Pancreas (tissue), 10 donors: ENCODE measurements at regions not wholly inside any gene's neighbourhood (a gene's known extent, or its start where the extent isn't known, plus 50 kb on each side); places are given as distances from the start of the nearest gene placed in this dataset.
"Not testable (repeated sequence)": the region's sequence is repeated elsewhere in the genome, so short reads cannot be mapped to it uniquely, and the experiment has no call there.

Experiments used
- ATAC-seq, 4 donors: fragments of 200-7000 bp; cut with Tn5 transposase; one replicate each; pipeline versions ENCODE4 v1.8.0 to v1.9.1; 2020; ENCODE audit warnings: mild to moderate bottlenecking in 4 of 4, moderate library complexity in 4 of 4
- DNase-seq, 6 donors: peaks; one replicate each; pipeline ENCODE4 v3.0.0-alpha.2; 2020
- FAIRE-seq: peaks from 2 replicates; lab custom pipeline; 2012; peaks lifted over from hg19 to GRCh38; lab: Jason Lieb, UNC
- H3K27ac ChIP-seq, 4 donors: fragments of 200-600 bp; sonication (generic); 1 replicate in 3 of 4; 2 replicates in 1 of 4; pipeline versions ENCODE4 v1.5.0 to v1.8.0; 2020
- H3K27me3 ChIP-seq, 4 donors: fragments of 200-600 bp; one replicate each; pipeline ENCODE4 v1.8.0; 2021
- H3K36me3 ChIP-seq, 3 donors: fragments of 200-600 bp; sonication (generic) in 1 of 3; one replicate each; pipeline versions ENCODE4 v1.5.0 to v1.8.0; 2020 to 2021
- H3K4me1 ChIP-seq, 3 donors: fragments of 200-600 bp; one replicate each; pipeline ENCODE4 v1.8.0; 2021
- H3K4me3 ChIP-seq, 4 donors: fragments of 200-600 bp; sonication (generic) in 2 of 4; one replicate each; pipeline versions ENCODE4 v1.5.0 to v1.8.0; 2020 to 2021
- H3K9me3 ChIP-seq, 4 donors: fragments of 200-600 bp; one replicate each; pipeline ENCODE4 v1.8.0; 2021
- CTCF ChIP-seq, 4 donors: fragments of 200-600 bp; sonication (generic) in 3 of 4; IDR thresholded peaks; one replicate each; pipeline versions ENCODE4 v1.5.0 to v1.8.0; 2021; ENCODE audit warnings: antibody characterized with exemption in 4 of 4
- WGBS, 2 donors: extraction: QIAGEN DNeasy Blood & Tissue Kit; methylation state at CpG; one replicate each; pipeline ENCODE4 v1.1.7; 2013; 5-methylcytosine and 5-hydroxymethylcytosine counted together
- intact Hi-C, 3 donors: fragments of 100-400 bp; cut with DNase I; formaldehyde crosslinking; loops; one replicate each; pipeline versions ENCODE4 v1.11.1 to v1.14.2; 2022
- donor health status: healthy with polysubstance abuse.
- donor health status: DM: no; HTN: no; CAD: no; lungs with moderate emphysema.
- donor health status: DM: no; HTN: no; CAD: no.
- donor health status: control.
- donor health status: control.
- donor health status: Bipolar disorder and iron deficiency.
- donor health status: DM: yes; HTN: yes; CAD: no.
- donor health status: DM: no; HTN: no; CAD: no.
- donor health status: DM: no; HTN: no; CAD: no.
- donor health status: DM: yes; HTN: yes; CAD: no.

DNA sequence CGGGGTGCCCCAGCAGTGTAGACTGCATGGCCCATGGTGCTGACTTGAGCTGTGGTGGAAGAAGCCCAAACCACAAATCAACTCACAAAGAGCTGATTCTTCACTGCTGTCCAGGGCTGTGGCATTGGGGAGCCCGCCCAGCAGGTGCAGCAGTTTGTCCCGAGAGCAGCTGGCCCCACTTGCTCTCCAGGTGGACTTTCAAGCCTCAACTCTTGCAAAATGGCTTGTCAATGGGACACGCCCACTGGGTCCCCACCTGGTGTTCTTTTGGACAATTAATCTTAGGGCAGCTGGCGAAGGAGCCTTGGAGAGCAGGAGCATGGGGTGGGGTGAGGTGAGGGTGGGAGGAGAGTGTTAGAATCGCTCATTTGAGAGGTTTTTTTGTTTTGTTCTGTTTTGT is 117.9 kb downstream of the MYCN start:
- WGBS, 2 donors, result 65 to 75% methylated on average over 6 of the region's 6 CpGs
- H3K36me3 ChIP-seq, result no peaks in the 10 kb centered on the region
- H3K4me3 ChIP-seq, result no peak overlapping the region
- no peak overlapping the region for H3K27ac ChIP-seq
- no peak for DNase-seq
- intact Hi-C loops, result no loop called here
- FAIRE-seq, result no peak
- no peak for TF ChIP-seq CTCF (IDR thresholded peaks at IDR 0.05)
- H3K27me3 ChIP-seq, result no peaks in the 10 kb centered on the region
- H3K4me1 ChIP-seq, result no peaks in the 10 kb centered on the region
- H3K9me3 ChIP-seq, result no peaks in the 10 kb centered on the region
- ATAC-seq, result no peak

DNA sequence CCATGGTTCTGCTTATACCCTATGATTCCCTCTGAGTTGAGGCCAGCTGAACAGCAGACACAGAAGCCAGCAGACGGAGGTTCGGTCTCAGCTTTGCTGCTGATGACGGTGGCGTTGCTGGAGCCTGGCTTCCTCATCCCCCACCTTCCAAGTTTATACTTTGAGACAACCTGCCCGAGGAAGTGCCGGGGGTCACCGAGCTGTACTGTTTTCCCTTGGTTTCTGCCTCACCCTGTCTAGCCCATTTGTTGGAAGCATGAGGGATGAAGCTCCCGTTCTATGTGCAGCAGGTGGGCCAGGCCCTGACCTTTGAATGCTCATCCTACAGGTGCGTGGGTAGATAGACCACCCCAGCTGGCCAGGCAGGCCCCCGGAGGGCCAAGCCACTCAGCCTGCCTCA is 117.3 kb downstream of the MYCN start:
- Histone ChIP-seq H3K9me3 (no peaks in the 10 kb centered on the region), H3K27ac (no peak overlapping the region), H3K36me3 (no peaks in the 10 kb centered on the region), H3K27me3 (no peaks in the 10 kb centered on the region), H3K4me1 (no peaks in the 10 kb centered on the region), H3K4me3 (no peak overlapping the region)
- no peak for TF ChIP-seq CTCF (IDR thresholded peaks at IDR 0.05)
- intact Hi-C loops, result no loop called here
- ATAC-seq (no peak), DNase-seq (no peak), FAIRE-seq (no peak)
- 87 to 90% methylated on average over 10 of the region's 10 CpGs for WGBS, 2 donors

DNA sequence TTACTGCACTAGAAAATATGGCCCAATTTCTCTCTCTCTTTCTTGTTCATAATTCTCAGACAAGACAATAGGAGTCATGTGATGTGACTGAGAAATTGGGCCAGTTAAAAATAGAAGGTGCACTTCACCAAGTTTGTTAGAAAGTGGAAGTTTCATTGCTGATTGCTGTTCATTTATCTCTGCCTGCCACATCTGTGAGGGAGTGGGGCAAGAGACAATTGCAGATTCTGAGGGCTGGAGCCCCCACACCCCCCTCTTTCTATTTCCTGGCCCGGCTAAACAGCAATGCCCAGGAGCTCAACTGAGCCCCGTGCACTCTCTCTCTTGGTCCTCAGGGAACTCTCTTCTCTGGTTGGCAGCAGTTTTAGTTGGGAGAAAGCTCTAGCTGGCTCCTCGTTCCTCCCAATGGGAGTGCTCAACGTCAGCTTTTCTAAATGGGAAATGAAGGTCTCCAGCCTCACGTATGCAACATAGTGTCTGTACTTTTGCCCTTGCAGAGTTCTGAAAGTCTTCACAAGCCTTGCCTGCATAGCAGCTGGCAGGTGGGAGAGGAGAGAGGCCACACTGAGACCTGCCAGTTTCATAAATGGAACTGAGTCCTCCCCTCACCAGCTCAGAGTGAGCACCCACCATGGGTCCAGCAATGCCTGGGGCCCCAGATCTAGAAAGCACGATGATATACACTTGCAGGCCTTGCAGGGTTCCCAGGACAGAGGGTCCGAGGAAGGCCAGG is 115.7 kb downstream of the MYCN start:
- Histone ChIP-seq H3K27ac (no peak overlapping the region), H3K4me3 (no peak overlapping the region), H3K9me3 (no peaks in the 10 kb centered on the region), H3K36me3 (no peaks in the 10 kb centered on the region), H3K4me1 (no peaks in the 10 kb centered on the region), H3K27me3 (no peaks in the 10 kb centered on the region)
- DNase-seq (no peak), ATAC-seq (peak in 1 of 4 donors; percentile 22), FAIRE-seq (no peak)
- TF ChIP-seq CTCF (IDR thresholded peaks at IDR 0.05), result no peak
- 44 to 47% methylated on average over 7 of the region's 7 CpGs for WGBS, 2 donors
- intact Hi-C loops, result no loop called here

GRCh38 chr2:16053437-16054257 is 113.3 kb downstream of the MYCN start:
- intact Hi-C loops, result no loop called here
- ATAC-seq, result no peak
- no peak for DNase-seq
- no peaks in the 10 kb centered on the region for H3K36me3 ChIP-seq
- 82 to 84% methylated on average over 7 of the region's 7 CpGs for WGBS, 2 donors
- H3K4me1 ChIP-seq, result no peaks in the 10 kb centered on the region
- H3K4me3 ChIP-seq, result no peak overlapping the region
- no peak overlapping the region for H3K27ac ChIP-seq
- FAIRE-seq, result no peak
- TF ChIP-seq CTCF (IDR thresholded peaks at IDR 0.05), result no peak
- H3K9me3 ChIP-seq, result no peaks in the 10 kb centered on the region
- H3K27me3 ChIP-seq, result no peaks in the 10 kb centered on the region

DNA sequence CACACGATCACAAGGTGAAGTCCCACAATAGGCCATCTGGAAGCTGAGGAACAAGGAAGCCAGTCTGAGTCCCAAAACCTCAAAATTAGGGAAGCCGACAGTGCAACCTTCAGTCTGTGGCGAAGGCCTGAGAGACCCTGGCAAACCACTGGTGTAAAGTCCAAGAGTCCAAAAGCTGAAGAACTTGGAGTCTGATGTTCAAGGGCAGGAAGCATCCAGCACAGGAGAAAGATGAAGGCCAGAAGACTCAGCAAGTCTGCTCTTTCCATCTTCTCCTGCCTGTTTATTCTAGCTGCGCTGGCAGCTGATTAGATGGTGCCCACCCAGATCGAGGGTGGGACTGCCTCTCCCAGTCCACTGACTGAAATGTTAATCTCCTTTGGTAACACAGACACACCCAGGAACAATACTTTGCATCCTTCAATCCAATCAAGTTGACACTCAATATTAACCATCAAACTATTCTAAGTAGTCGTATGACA is 112.3 kb downstream of the MYCN start:
- H3K36me3 ChIP-seq, FAIRE-seq, H3K9me3 ChIP-seq, H3K27me3 ChIP-seq, intact Hi-C loops, H3K4me1 ChIP-seq, ATAC-seq, DNase-seq, H3K27ac ChIP-seq, H3K4me3 ChIP-seq: not testable (repeated sequence)
- 75 to 88% methylated on average over 6 of the region's 6 CpGs for WGBS, 2 donors
